Hematopoietic multipotent progenitor cell treated with erythropoietin and hydrocortisone succinate and interleukin-3 and kit ligand, for 4 days (in vitro differentiated cells): ENCODE measurements at regions not wholly inside any gene's neighbourhood (a gene's known extent, or its start where the extent isn't known, plus 50 kb on each side); places are given as distances from the start of the nearest gene placed in this dataset.

Experiments
- DNase-seq: peaks from one replicate; pipeline ENCODE4 v3.0.0-alpha.2; 2015

GRCh38 chr22:34847072-34847471, 218.9 kb upstream of the ISX start:
- peak; percentile 12 for DNase-seq

- peak; percentile 5 for DNase-seq
Observed at GRCh38 chr22:34849965-34850364, 216.0 kb upstream of the ISX start.

GRCh38 chr22:34851918-34852662, 213.9 kb upstream of the ISX start:
- peak; percentile 2 for DNase-seq

GRCh38 chr22:34855471-34855870, 210.5 kb upstream of the ISX start:
- no peak for DNase-seq

GRCh38 chr22:34858066-34858465, 207.9 kb upstream of the ISX start:
- no peak for DNase-seq

GRCh38 chr22:34861787-34862186, 204.2 kb upstream of the ISX start:
- DNase-seq = no peak

GRCh38 chr22:34866081-34866480, 199.9 kb upstream of the ISX start:
- no peak for DNase-seq

- no peak for DNase-seq
Observed at GRCh38 chr22:34866495-34867131, 199.3 kb upstream of the ISX start.

- no peak for DNase-seq
Observed at GRCh38 chr22:34877506-34877905, 188.5 kb upstream of the ISX start.

- DNase-seq = no peak
Observed at GRCh38 chr22:34878171-34878570, 187.8 kb upstream of the ISX start.

- DNase-seq = no peak
Observed at GRCh38 chr22:34879001-34879400, 187.0 kb upstream of the ISX start.

GRCh38 chr22:34880662-34881061, 185.3 kb upstream of the ISX start:
- DNase-seq = no peak

- DNase-seq = no peak
Observed at GRCh38 chr22:34881453-34881852, 184.5 kb upstream of the ISX start.

- DNase-seq = no peak
Observed at GRCh38 chr22:34885852-34886251, 180.1 kb upstream of the ISX start.

GRCh38 chr22:34886391-34886790, 179.6 kb upstream of the ISX start:
- DNase-seq = no peak

- no peak for DNase-seq
Observed at GRCh38 chr22:34886812-34887211, 179.1 kb upstream of the ISX start.

- no peak for DNase-seq
Observed at GRCh38 chr22:34897126-34897525, 168.8 kb upstream of the ISX start.

GRCh38 chr22:34902335-34902734, 163.6 kb upstream of the ISX start:
- DNase-seq = no peak

GRCh38 chr22:34903416-34903815, 162.5 kb upstream of the ISX start:
- DNase-seq = no peak

GRCh38 chr22:34904486-34904885, 161.5 kb upstream of the ISX start:
- DNase-seq = no peak

- DNase-seq = no peak
Observed at GRCh38 chr22:34913826-34914225, 152.1 kb upstream of the ISX start.

- no peak for DNase-seq
Observed at GRCh38 chr22:34914846-34915245, 151.1 kb upstream of the ISX start.

GRCh38 chr22:34917239-34917638, 148.7 kb upstream of the ISX start:
- no peak for DNase-seq

- no peak for DNase-seq
Observed at GRCh38 chr22:34931026-34931425, 134.9 kb upstream of the ISX start.

- no peak for DNase-seq
Observed at GRCh38 chr22:34934261-34934660, 131.7 kb upstream of the ISX start.
